PC-9 (cell line): ENCODE measurements at regions not wholly inside any gene's neighbourhood (a gene's known extent, or its start where the extent isn't known, plus 50 kb on each side); places are given as distances from the start of the nearest gene placed in this dataset.

ENCODE experiments used
- EZH2 ChIP-seq: fragments of 200-600 bp; sonication (generic); IDR thresholded peaks from 2 replicates; pipeline ENCODE4 v1.8.0; 2017; ENCODE audit warnings: antibody characterized with exemption, low read depth
- TF ChIP-seq, protein P1 (sequence below): fragments of 200-600 bp; sonication (generic); conservative IDR thresholded peaks from 2 replicates; pipeline ENCODE4 v1.6.1; 2017; ENCODE audit warnings: mixed run types, antibody characterized with exemption, mild to moderate bottlenecking, moderate library complexity

DNA sequence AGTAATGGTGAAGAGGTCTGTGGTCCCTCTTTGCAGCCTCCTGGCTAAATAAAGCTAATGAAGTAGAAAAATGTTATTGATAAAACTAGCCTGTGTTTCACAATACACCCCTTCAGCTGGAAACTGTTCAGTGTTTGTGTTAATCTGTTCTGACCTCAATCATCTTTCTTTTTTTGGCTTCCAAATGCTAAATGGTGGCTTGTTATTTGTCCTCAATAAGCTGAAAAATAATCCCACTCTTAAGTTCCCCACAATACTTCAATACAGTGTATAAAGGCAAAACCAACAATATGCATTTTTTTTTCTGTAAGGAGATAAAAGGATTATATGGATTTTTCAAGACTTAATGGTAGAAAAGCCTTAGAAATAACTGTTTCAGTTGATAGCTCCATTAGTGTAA is 560.5 kb downstream of the TUSC1 start:
- TF ChIP-seq EZH2: no peak
- TF ChIP-seq, protein P1, sequence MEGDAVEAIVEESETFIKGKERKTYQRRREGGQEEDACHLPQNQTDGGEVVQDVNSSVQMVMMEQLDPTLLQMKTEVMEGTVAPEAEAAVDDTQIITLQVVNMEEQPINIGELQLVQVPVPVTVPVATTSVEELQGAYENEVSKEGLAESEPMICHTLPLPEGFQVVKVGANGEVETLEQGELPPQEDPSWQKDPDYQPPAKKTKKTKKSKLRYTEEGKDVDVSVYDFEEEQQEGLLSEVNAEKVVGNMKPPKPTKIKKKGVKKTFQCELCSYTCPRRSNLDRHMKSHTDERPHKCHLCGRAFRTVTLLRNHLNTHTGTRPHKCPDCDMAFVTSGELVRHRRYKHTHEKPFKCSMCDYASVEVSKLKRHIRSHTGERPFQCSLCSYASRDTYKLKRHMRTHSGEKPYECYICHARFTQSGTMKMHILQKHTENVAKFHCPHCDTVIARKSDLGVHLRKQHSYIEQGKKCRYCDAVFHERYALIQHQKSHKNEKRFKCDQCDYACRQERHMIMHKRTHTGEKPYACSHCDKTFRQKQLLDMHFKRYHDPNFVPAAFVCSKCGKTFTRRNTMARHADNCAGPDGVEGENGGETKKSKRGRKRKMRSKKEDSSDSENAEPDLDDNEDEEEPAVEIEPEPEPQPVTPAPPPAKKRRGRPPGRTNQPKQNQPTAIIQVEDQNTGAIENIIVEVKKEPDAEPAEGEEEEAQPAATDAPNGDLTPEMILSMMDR: no peak
